ENCODE measurements at regions not wholly inside any gene's neighbourhood (a gene's known extent, or its start where the extent isn't known, plus 50 kb on each side); places are given as distances from the start of the nearest gene placed in this dataset.

DNA sequence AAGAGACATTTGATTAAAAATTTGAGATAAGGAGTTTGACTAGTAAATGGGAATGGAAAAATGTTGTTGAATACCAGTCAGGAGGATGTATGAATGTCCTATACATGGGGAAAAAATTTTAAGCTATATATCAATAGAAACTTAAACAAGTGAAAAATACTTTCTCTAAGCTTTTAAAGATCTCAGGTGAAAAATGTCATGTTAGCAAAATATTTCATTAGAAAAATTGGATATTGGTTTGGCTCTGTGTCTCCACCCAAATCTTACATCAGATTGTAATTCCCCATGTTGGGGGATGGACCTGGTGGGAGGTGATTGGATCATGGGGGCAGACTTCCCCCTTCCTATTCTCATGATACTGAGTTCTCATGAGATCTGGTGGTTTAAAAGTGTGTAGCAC is 279.6 kb upstream of the CADM2 start:
- TF ChIP-seq, protein P1, sequence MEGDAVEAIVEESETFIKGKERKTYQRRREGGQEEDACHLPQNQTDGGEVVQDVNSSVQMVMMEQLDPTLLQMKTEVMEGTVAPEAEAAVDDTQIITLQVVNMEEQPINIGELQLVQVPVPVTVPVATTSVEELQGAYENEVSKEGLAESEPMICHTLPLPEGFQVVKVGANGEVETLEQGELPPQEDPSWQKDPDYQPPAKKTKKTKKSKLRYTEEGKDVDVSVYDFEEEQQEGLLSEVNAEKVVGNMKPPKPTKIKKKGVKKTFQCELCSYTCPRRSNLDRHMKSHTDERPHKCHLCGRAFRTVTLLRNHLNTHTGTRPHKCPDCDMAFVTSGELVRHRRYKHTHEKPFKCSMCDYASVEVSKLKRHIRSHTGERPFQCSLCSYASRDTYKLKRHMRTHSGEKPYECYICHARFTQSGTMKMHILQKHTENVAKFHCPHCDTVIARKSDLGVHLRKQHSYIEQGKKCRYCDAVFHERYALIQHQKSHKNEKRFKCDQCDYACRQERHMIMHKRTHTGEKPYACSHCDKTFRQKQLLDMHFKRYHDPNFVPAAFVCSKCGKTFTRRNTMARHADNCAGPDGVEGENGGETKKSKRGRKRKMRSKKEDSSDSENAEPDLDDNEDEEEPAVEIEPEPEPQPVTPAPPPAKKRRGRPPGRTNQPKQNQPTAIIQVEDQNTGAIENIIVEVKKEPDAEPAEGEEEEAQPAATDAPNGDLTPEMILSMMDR (IDR thresholded peaks at IDR 0.05; ENCODE audit: borderline replicate concordance, extremely low read depth, low read length, poor library complexity, severe bottlenecking), result no peak
- no peak for TF ChIP-seq EZH2 (IDR thresholded peaks at IDR 0.05; ENCODE audit: borderline replicate concordance, low read depth, low read length, severe bottlenecking)
